GM23338 (cell line): ENCODE measurements at regions not wholly inside any gene's neighbourhood (a gene's known extent, or its start where the extent isn't known, plus 50 kb on each side); places are given as distances from the start of the nearest gene placed in this dataset.

Source experiments
- ATAC-seq: fragments of 200-7000 bp; cut with Tn5 transposase; 3 replicates; pipeline ENCODE4 v1.9.1; 2020
- DNase-seq: peaks from one replicate; pipeline ENCODE4 v3.0.0-alpha.2; 2015; ENCODE audit warnings: low spot score
- H2AFZ ChIP-seq: fragments of 200-600 bp; sonication (generic); 2 replicates; pipeline ENCODE4 v1.8.0; 2016; ENCODE audit warnings: antibody characterized with exemption, mild to moderate bottlenecking, moderate library complexity
- H3F3A ChIP-seq: fragments of 200-600 bp; sonication (generic); replicated peaks from 2 replicates; pipeline ENCODE4 v1.8.0; 2017; ENCODE audit warnings: antibody characterized with exemption, mixed run types, low read depth
- H3K27ac ChIP-seq: fragments of 200-600 bp; sonication (generic); 2 replicates; pipeline ENCODE4 v1.6.1; 2016; ENCODE audit warnings: low read depth
- H3K27me3 ChIP-seq: fragments of 200-600 bp; sonication (generic); 2 replicates; pipeline ENCODE4 v1.8.0; 2016; ENCODE audit warnings: mild to moderate bottlenecking, mixed run types, moderate library complexity; ENCODE audit not compliant: insufficient read depth
- H3K36me3 ChIP-seq: fragments of 200-600 bp; sonication (generic); 2 replicates; pipeline ENCODE4 v1.8.0; 2016; ENCODE audit warnings: mild to moderate bottlenecking; ENCODE audit not compliant: insufficient read depth
- H3K4me1 ChIP-seq: fragments of 200-600 bp; sonication (generic); 2 replicates; pipeline ENCODE4 v1.8.0; 2016; ENCODE audit warnings: mild to moderate bottlenecking, moderate library complexity; ENCODE audit not compliant: insufficient read depth
- H3K4me2 ChIP-seq: fragments of 200-600 bp; sonication (generic); 2 replicates; pipeline ENCODE4 v1.7.1; 2017; ENCODE audit warnings: mixed run types
- H3K4me3 ChIP-seq: fragments of 200-600 bp; sonication (generic); 2 replicates; pipeline ENCODE4 v1.6.1; 2016; ENCODE audit warnings: mixed run types
- H3K79me2 ChIP-seq: fragments of 200-600 bp; sonication (generic); replicated peaks from 2 replicates; pipeline ENCODE4 v1.8.0; 2017; ENCODE audit warnings: mild to moderate bottlenecking; ENCODE audit not compliant: insufficient read depth
- H3K9me2 ChIP-seq: fragments of 200-600 bp; sonication (generic); 2 replicates; pipeline ENCODE4 v1.8.0; 2017; ENCODE audit not compliant: insufficient read depth
- H4K20me1 ChIP-seq: fragments of 200-600 bp; sonication (generic); replicated peaks from 2 replicates; pipeline ENCODE4 v1.8.0; 2017; ENCODE audit warnings: mild to moderate bottlenecking; ENCODE audit not compliant: insufficient read depth
- H3K27ac Mint-ChIP-seq: 2 replicates; pipeline ENCODE4 v1.8.0; 2020; ENCODE audit warnings: inconsistent platforms, mild to moderate bottlenecking, moderate library complexity, mixed read lengths
- H3K27me3 Mint-ChIP-seq: 3 replicates; pipeline ENCODE4 v1.8.0; 2022; ENCODE audit warnings: low read depth, mild to moderate bottlenecking, moderate library complexity, mixed read lengths, inconsistent platforms; ENCODE audit not compliant: insufficient read depth, poor library complexity
- H3K36me3 Mint-ChIP-seq: 3 replicates; pipeline ENCODE4 v1.8.0; 2021; ENCODE audit warnings: low read depth, mild to moderate bottlenecking, inconsistent platforms, moderate library complexity, mixed read lengths
- H3K4me1 Mint-ChIP-seq: 3 replicates; pipeline ENCODE4 v1.8.0; 2020; ENCODE audit warnings: mild to moderate bottlenecking, inconsistent platforms, mixed read lengths
- H3K4me3 Mint-ChIP-seq: 3 replicates; pipeline ENCODE4 v1.8.0; 2021; ENCODE audit warnings: moderate library complexity, mild to moderate bottlenecking, inconsistent platforms, mixed read lengths
- H3K9me3 Mint-ChIP-seq: 3 replicates; pipeline ENCODE4 v1.8.0; 2020; ENCODE audit warnings: moderate library complexity, mild to moderate bottlenecking, inconsistent platforms, mixed read lengths
- CREB1 ChIP-seq: fragments of 250-450 bp; sonication (Bioruptor Pico); IDR thresholded peaks from 2 replicates; pipeline ENCODE4 v1.5.0; 2020; ENCODE audit warnings: low read depth, mild to moderate bottlenecking, moderate library complexity
- ETS1 ChIP-seq: IDR thresholded peaks from 2 replicates; pipeline ENCODE4 v1.6.1; 2016; ENCODE audit warnings: antibody characterized with exemption
- EZH2 ChIP-seq: fragments of 200-600 bp; sonication (generic); IDR thresholded peaks from one replicate; pipeline ENCODE4 v1.8.0; 2017; ENCODE audit warnings: antibody characterized with exemption, mild to moderate bottlenecking, low read depth; ENCODE audit not compliant: unreplicated experiment
- JUNB ChIP-seq: IDR thresholded peaks from one replicate; pipeline ENCODE4 v1.6.1; 2016; ENCODE audit warnings: antibody characterized with exemption; ENCODE audit not compliant: unreplicated experiment
- POLR2AphosphoS5 ChIP-seq: IDR thresholded peaks from 2 replicates; pipeline ENCODE4 v1.6.1; 2016; ENCODE audit warnings: antibody characterized with exemption, low read depth
- ZNF114 ChIP-seq: fragments of 250-450 bp; sonication (Bioruptor Pico); IDR thresholded peaks from 2 replicates; pipeline ENCODE4 v1.5.0; 2020; ENCODE audit warnings: mild to moderate bottlenecking, moderate library complexity
- ZNF331 ChIP-seq: fragments of 250-450 bp; sonication (Bioruptor Pico); IDR thresholded peaks from 2 replicates; pipeline ENCODE4 v1.5.0; 2020; ENCODE audit warnings: low read depth, mild to moderate bottlenecking, moderate library complexity
- ZNF462 ChIP-seq: fragments of 250-450 bp; sonication (Bioruptor Pico); IDR thresholded peaks from 2 replicates; pipeline ENCODE4 v1.5.0; 2020; ENCODE audit warnings: mild to moderate bottlenecking, moderate library complexity

GRCh38 chr20:48342822-48343513 lies 484.8 kb downstream of the PREX1 start (continued):
- TF ChIP-seq ZNF462 (CRISPR knock-in tag) (no peak), ETS1 (no peak)

- Histone ChIP-seq H3K27ac (no peak overlapping the region), H3K36me3 (no peaks in the 10 kb centered on the region), H3K4me1 (peaks cover 10% of the 10 kb centered on the region; the same call in 1 of the 2 replicates), H4K20me1 (no peaks in the 10 kb centered on the region), H3K9me2 (0 out of 2 replicates have a peak, but pooled peaks cover 7% of the 10 kb centered on the region), H3F3A (no peaks in the 10 kb centered on the region), H3K27me3 (no peaks in the 10 kb centered on the region), H2AFZ (no peak overlapping the region), H3K4me3 (no peak overlapping the region), H3K79me2 (no peaks in the 10 kb centered on the region), H3K4me2 (no peak overlapping the region)
- H3K36me3 Mint-ChIP-seq: no peaks in the 10 kb centered on the region
- ATAC-seq: no peak
- no peaks in the 10 kb centered on the region; the same call in 2 of the 3 replicates for H3K9me3 Mint-ChIP-seq
- peaks cover 11% of the 10 kb centered on the region for H3K4me1 Mint-ChIP-seq
- DNase-seq: no peak
- peaks cover 12% of the 10 kb centered on the region for H3K27me3 Mint-ChIP-seq
- H3K4me3 Mint-ChIP-seq: no peak overlapping the region
- H3K27ac Mint-ChIP-seq: no peak overlapping the region
- no peak for TF ChIP-seq ZNF114 (CRISPR knock-in tag)
- no peak for TF ChIP-seq EZH2
- no peak for TF ChIP-seq JUNB
- TF ChIP-seq ZNF462 (CRISPR knock-in tag): no peak
- TF ChIP-seq POLR2AphosphoS5: no peak
- no peak for TF ChIP-seq ZNF331 (CRISPR knock-in tag)
- TF ChIP-seq CREB1 (CRISPR knock-in tag): no peak
Measured at GRCh38 chr20:48340883-48341281, 486.9 kb downstream of the PREX1 start.
